Chondrocyte (in vitro differentiated cells): ENCODE measurements at regions not wholly inside any gene's neighbourhood (a gene's known extent, or its start where the extent isn't known, plus 50 kb on each side); places are given as distances from the start of the nearest gene placed in this dataset.
"Not testable (repeated sequence)": the region's sequence is repeated elsewhere in the genome, so short reads cannot be mapped to it uniquely, and the experiment has no call there.

Source experiments
- DNase-seq: peaks from one replicate; pipeline ENCODE4 v3.0.0; 2021; ENCODE audit warnings: mixed read lengths, low spot score
- H3K27ac Mint-ChIP-seq: one replicate; pipeline ENCODE4 v1.8.0; 2021; ENCODE audit warnings: mild to moderate bottlenecking, moderate library complexity, mixed read lengths; ENCODE audit not compliant: unreplicated experiment
- H3K27me3 Mint-ChIP-seq: 2 replicates; pipeline ENCODE4 v1.8.0; 2021; ENCODE audit warnings: low read depth, mixed read lengths
- H3K36me3 Mint-ChIP-seq: 2 replicates; pipeline ENCODE4 v1.8.0; 2021; ENCODE audit warnings: low read depth, mixed read lengths
- H3K4me1 Mint-ChIP-seq: 2 replicates; pipeline ENCODE4 v1.8.0; 2021; ENCODE audit warnings: low read depth, mild to moderate bottlenecking, mixed read lengths
- H3K4me3 Mint-ChIP-seq: one replicate; pipeline ENCODE4 v1.8.0; 2021; ENCODE audit warnings: mild to moderate bottlenecking, moderate library complexity, mixed read lengths; ENCODE audit not compliant: unreplicated experiment
- H3K9me3 Mint-ChIP-seq: 2 replicates; pipeline ENCODE4 v1.8.0; 2021; ENCODE audit warnings: low read depth, mixed read lengths
- CTCF ChIP-seq: fragments of 200-600 bp; sonication (generic); IDR thresholded peaks from 2 replicates; pipeline ENCODE4 v1.5.0; 2021; ENCODE audit warnings: antibody characterized with exemption, mild to moderate bottlenecking, moderate library complexity

- H3K9me3 Mint-ChIP-seq = no peaks in the 10 kb centered on the region
- no peaks in the 10 kb centered on the region for H3K36me3 Mint-ChIP-seq
- no peaks in the 10 kb centered on the region for H3K27me3 Mint-ChIP-seq
- DNase-seq = no peak
- H3K4me3 Mint-ChIP-seq = no peak overlapping the region
- no peak for TF ChIP-seq CTCF
- H3K27ac Mint-ChIP-seq = no peak overlapping the region
- H3K4me1 Mint-ChIP-seq = no peaks in the 10 kb centered on the region
These were observed 429.5 kb downstream of the STK39 start for GRCh38 chr2:167817908-167818307.

GRCh38 chr2:167817422-167817821, 430.0 kb downstream of the STK39 start:
- no peak for DNase-seq
- H3K27ac Mint-ChIP-seq = no peak overlapping the region
- H3K27me3 Mint-ChIP-seq = no peaks in the 10 kb centered on the region
- no peak for TF ChIP-seq CTCF
- H3K36me3 Mint-ChIP-seq = no peaks in the 10 kb centered on the region
- no peaks in the 10 kb centered on the region for H3K4me1 Mint-ChIP-seq
- no peaks in the 10 kb centered on the region for H3K9me3 Mint-ChIP-seq
- no peak overlapping the region for H3K4me3 Mint-ChIP-seq

- H3K36me3 Mint-ChIP-seq = no peaks in the 10 kb centered on the region
- TF ChIP-seq CTCF = no peak
- DNase-seq = no peak
- no peak overlapping the region for H3K27ac Mint-ChIP-seq
- no peaks in the 10 kb centered on the region for H3K27me3 Mint-ChIP-seq
- no peaks in the 10 kb centered on the region for H3K9me3 Mint-ChIP-seq
- H3K4me3 Mint-ChIP-seq = no peak overlapping the region
- no peaks in the 10 kb centered on the region for H3K4me1 Mint-ChIP-seq
These were observed 430.5 kb downstream of the STK39 start for GRCh38 chr2:167816874-167817290.

GRCh38 chr2:167814881-167815718, 432.3 kb downstream of the STK39 start:
- Mint-ChIP-seq H3K27ac (no peak overlapping the region), H3K4me1 (no peaks in the 10 kb centered on the region), H3K36me3 (no peaks in the 10 kb centered on the region), H3K9me3 (no peaks in the 10 kb centered on the region), H3K4me3 (no peak overlapping the region), H3K27me3 (no peaks in the 10 kb centered on the region)
- DNase-seq = no peak
- TF ChIP-seq CTCF = no peak

- H3K9me3 Mint-ChIP-seq, H3K27me3 Mint-ChIP-seq, H3K4me3 Mint-ChIP-seq, H3K36me3 Mint-ChIP-seq, H3K27ac Mint-ChIP-seq, H3K4me1 Mint-ChIP-seq, DNase-seq: not testable (repeated sequence)
These were observed 432.9 kb downstream of the STK39 start for GRCh38 chr2:167814482-167814880.

GRCh38 chr2:167809799-167810198, 437.6 kb downstream of the STK39 start:
- not testable (repeated sequence) for H3K4me1 Mint-ChIP-seq, H3K27ac Mint-ChIP-seq, DNase-seq, H3K4me3 Mint-ChIP-seq, H3K36me3 Mint-ChIP-seq, H3K27me3 Mint-ChIP-seq
- peaks cover 18% of the 10 kb centered on the region for H3K9me3 Mint-ChIP-seq
